SJCRH30 (cell line): ENCODE measurements at regions not wholly inside any gene's neighbourhood (a gene's known extent, or its start where the extent isn't known, plus 50 kb on each side); places are given as distances from the start of the nearest gene placed in this dataset.
A peak's percentile ranks its signal among the peaks of the same experiment; 100 is the strongest.
"Not testable (repeated sequence)": the region's sequence is repeated elsewhere in the genome, so short reads cannot be mapped to it uniquely, and the experiment has no call there.

Experiments
- DNase-seq, 2 experiments: peaks; one replicate each; pipeline ENCODE4 v3.0.0-alpha.2; 2015 to 2020
- H3K27ac ChIP-seq: fragments of 250-450 bp; sonication (Bioruptor Pico); 2 replicates; pipeline ENCODE4 v1.5.1; 2020; ENCODE audit warnings: mild to moderate bottlenecking, moderate library complexity
- H3K27me3 ChIP-seq: fragments of 250-450 bp; sonication (Bioruptor Pico); 2 replicates; pipeline ENCODE4 v1.5.1; 2020; ENCODE audit warnings: mild to moderate bottlenecking, moderate library complexity
- H3K36me3 ChIP-seq: fragments of 250-450 bp; sonication (Bioruptor Pico); 2 replicates; pipeline ENCODE4 v1.5.1; 2020; ENCODE audit warnings: mild to moderate bottlenecking, moderate library complexity
- H3K4me1 ChIP-seq: fragments of 250-450 bp; sonication (Bioruptor Pico); 2 replicates; pipeline ENCODE4 v1.5.1; 2020; ENCODE audit warnings: mild to moderate bottlenecking, moderate library complexity
- H3K4me3 ChIP-seq: fragments of 250-450 bp; sonication (Bioruptor Pico); 2 replicates; pipeline ENCODE4 v1.5.1; 2020; ENCODE audit warnings: mild to moderate bottlenecking, moderate library complexity
- H3K9me3 ChIP-seq: fragments of 250-450 bp; sonication (Bioruptor Pico); replicated peaks from 2 replicates; pipeline ENCODE4 v1.5.1; 2020; ENCODE audit warnings: mild to moderate bottlenecking, moderate library complexity

GRCh38 chr1:78232630-78233029 lies 186.9 kb downstream of the GIPC2 start:
- DNase-seq = no peak
- Histone ChIP-seq H3K27ac (no peak overlapping the region), H3K4me1 (no peaks in the 10 kb centered on the region), H3K4me3 (no peak overlapping the region), H3K27me3 (no peaks in the 10 kb centered on the region), H3K9me3 (no peaks in the 10 kb centered on the region), H3K36me3 (no peaks in the 10 kb centered on the region)

GRCh38 chr1:78234496-78234895 lies 188.7 kb downstream of the GIPC2 start:
- no peak overlapping the region for H3K27ac ChIP-seq
- no peaks in the 10 kb centered on the region for H3K36me3 ChIP-seq
- H3K4me1 ChIP-seq = no peaks in the 10 kb centered on the region
- DNase-seq = no peak
- no peak overlapping the region for H3K4me3 ChIP-seq
- H3K27me3 ChIP-seq = no peaks in the 10 kb centered on the region
- no peaks in the 10 kb centered on the region for H3K9me3 ChIP-seq

GRCh38 chr1:78236716-78237115 lies 190.9 kb downstream of the GIPC2 start:
- Histone ChIP-seq H3K27ac (no peak overlapping the region), H3K4me1 (no peaks in the 10 kb centered on the region), H3K27me3 (no peaks in the 10 kb centered on the region), H3K36me3 (no peaks in the 10 kb centered on the region), H3K9me3 (no peaks in the 10 kb centered on the region), H3K4me3 (no peak overlapping the region)
- DNase-seq = no peak

GRCh38 chr1:78237364-78237916 lies 191.7 kb downstream of the GIPC2 start:
- H3K9me3 ChIP-seq = no peaks in the 10 kb centered on the region
- no peak for DNase-seq
- H3K4me1 ChIP-seq = no peaks in the 10 kb centered on the region
- H3K36me3 ChIP-seq = no peaks in the 10 kb centered on the region
- no peak overlapping the region for H3K4me3 ChIP-seq
- no peak overlapping the region for H3K27ac ChIP-seq
- H3K27me3 ChIP-seq = no peaks in the 10 kb centered on the region

GRCh38 chr1:78240191-78240590 lies 194.4 kb downstream of the GIPC2 start:
- Histone ChIP-seq H3K9me3 (no peaks in the 10 kb centered on the region), H3K27ac (no peak overlapping the region), H3K4me3 (no peak overlapping the region), H3K36me3 (no peaks in the 10 kb centered on the region), H3K4me1 (no peaks in the 10 kb centered on the region), H3K27me3 (no peaks in the 10 kb centered on the region)
- no peak for DNase-seq

- Histone ChIP-seq H3K9me3 (no peaks in the 10 kb centered on the region), H3K27ac (no peak overlapping the region), H3K4me3 (no peak overlapping the region), H3K4me1 (no peaks in the 10 kb centered on the region), H3K36me3 (no peaks in the 10 kb centered on the region), H3K27me3 (no peaks in the 10 kb centered on the region)
- DNase-seq = no peak
Observed at GRCh38 chr1:78240755-78241154, 195.0 kb downstream of the GIPC2 start.

- no peaks in the 10 kb centered on the region for H3K27me3 ChIP-seq
- no peak for DNase-seq
- no peak overlapping the region for H3K4me3 ChIP-seq
- H3K27ac ChIP-seq = no peak overlapping the region
- no peaks in the 10 kb centered on the region for H3K36me3 ChIP-seq
- H3K4me1 ChIP-seq = no peaks in the 10 kb centered on the region
- no peaks in the 10 kb centered on the region for H3K9me3 ChIP-seq
Observed at GRCh38 chr1:78247079-78247478, 201.3 kb downstream of the GIPC2 start.

GRCh38 chr1:78250201-78250600 lies 204.4 kb downstream of the GIPC2 start:
- Histone ChIP-seq H3K4me1 (no peaks in the 10 kb centered on the region), H3K27ac (no peak overlapping the region), H3K9me3 (no peaks in the 10 kb centered on the region), H3K27me3 (no peaks in the 10 kb centered on the region), H3K36me3 (no peaks in the 10 kb centered on the region), H3K4me3 (no peak overlapping the region)
- DNase-seq = peak; percentile 14 to 36

GRCh38 chr1:78254517-78254916 lies 208.8 kb downstream of the GIPC2 start:
- no peaks in the 10 kb centered on the region for H3K9me3 ChIP-seq
- H3K27me3 ChIP-seq = no peaks in the 10 kb centered on the region
- H3K27ac ChIP-seq = no peak overlapping the region
- no peaks in the 10 kb centered on the region for H3K4me1 ChIP-seq
- no peaks in the 10 kb centered on the region for H3K36me3 ChIP-seq
- no peak for DNase-seq
- H3K4me3 ChIP-seq = no peak overlapping the region

GRCh38 chr1:78255383-78255782 lies 209.6 kb downstream of the GIPC2 start:
- Histone ChIP-seq H3K4me3 (no peak overlapping the region), H3K27ac (no peak overlapping the region), H3K4me1 (no peaks in the 10 kb centered on the region), H3K36me3 (no peaks in the 10 kb centered on the region), H3K9me3 (no peaks in the 10 kb centered on the region), H3K27me3 (no peaks in the 10 kb centered on the region)
- no peak for DNase-seq

- no peak for DNase-seq
- Histone ChIP-seq H3K27me3 (no peaks in the 10 kb centered on the region), H3K4me1 (no peaks in the 10 kb centered on the region), H3K4me3 (no peak overlapping the region), H3K27ac (no peak overlapping the region), H3K36me3 (no peaks in the 10 kb centered on the region), H3K9me3 (no peaks in the 10 kb centered on the region)
Observed at GRCh38 chr1:78255846-78256245, 210.1 kb downstream of the GIPC2 start.

- Histone ChIP-seq H3K36me3 (no peaks in the 10 kb centered on the region), H3K27me3 (no peaks in the 10 kb centered on the region), H3K4me3 (no peak overlapping the region), H3K27ac (no peak overlapping the region), H3K9me3 (no peaks in the 10 kb centered on the region), H3K4me1 (no peaks in the 10 kb centered on the region)
- no peak for DNase-seq
Observed at GRCh38 chr1:78263459-78263858, 217.7 kb downstream of the GIPC2 start.

GRCh38 chr1:78263946-78264345 lies 218.2 kb downstream of the GIPC2 start:
- Histone ChIP-seq H3K9me3 (no peaks in the 10 kb centered on the region), H3K27ac (no peak overlapping the region), H3K4me1 (no peaks in the 10 kb centered on the region), H3K27me3 (no peaks in the 10 kb centered on the region), H3K4me3 (no peak overlapping the region), H3K36me3 (no peaks in the 10 kb centered on the region)
- no peak for DNase-seq

- no peaks in the 10 kb centered on the region for H3K36me3 ChIP-seq
- H3K27ac ChIP-seq = no peak overlapping the region
- H3K4me1 ChIP-seq = no peaks in the 10 kb centered on the region
- no peak for DNase-seq
- H3K4me3 ChIP-seq = no peak overlapping the region
- H3K27me3 ChIP-seq = no peaks in the 10 kb centered on the region
- no peaks in the 10 kb centered on the region for H3K9me3 ChIP-seq
Observed at GRCh38 chr1:78267513-78268218, 221.9 kb downstream of the GIPC2 start.

- DNase-seq = no peak
- Histone ChIP-seq H3K4me1 (no peaks in the 10 kb centered on the region), H3K27ac (no peak overlapping the region), H3K27me3 (no peaks in the 10 kb centered on the region), H3K4me3 (no peak overlapping the region), H3K9me3 (no peaks in the 10 kb centered on the region), H3K36me3 (no peaks in the 10 kb centered on the region)
Observed at GRCh38 chr1:78269591-78269990, 221.2 kb upstream of the PTGFR start.

- DNase-seq, H3K27ac ChIP-seq, H3K4me1 ChIP-seq, H3K4me3 ChIP-seq, H3K36me3 ChIP-seq, H3K9me3 ChIP-seq, H3K27me3 ChIP-seq: not testable (repeated sequence)
Observed at GRCh38 chr1:78271423-78271822, 219.4 kb upstream of the PTGFR start.
